ENCODE measurements at regions not wholly inside any gene's neighbourhood (a gene's known extent, or its start where the extent isn't known, plus 50 kb on each side); places are given as distances from the start of the nearest gene placed in this dataset.

DNA sequence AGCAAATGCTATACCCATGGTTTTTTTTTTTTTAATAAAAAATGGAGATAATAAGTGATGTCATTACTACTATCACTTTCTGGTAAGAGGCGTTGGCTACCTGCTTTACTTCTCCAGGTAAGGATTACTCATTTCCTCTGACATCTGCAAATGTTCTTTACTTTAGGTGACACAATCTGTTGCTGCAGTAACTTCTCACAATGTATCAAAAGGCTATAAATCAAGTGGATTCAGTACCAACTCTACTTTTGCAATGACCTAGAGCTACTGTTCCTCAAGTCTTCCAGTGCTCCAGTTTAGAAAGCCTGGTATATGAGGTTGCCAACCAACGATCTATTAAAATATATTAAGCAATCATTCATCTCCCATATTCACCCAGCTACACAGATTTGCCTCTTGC, 129.1 kb downstream of the PLK2 start:
- TF ChIP-seq, protein P1, sequence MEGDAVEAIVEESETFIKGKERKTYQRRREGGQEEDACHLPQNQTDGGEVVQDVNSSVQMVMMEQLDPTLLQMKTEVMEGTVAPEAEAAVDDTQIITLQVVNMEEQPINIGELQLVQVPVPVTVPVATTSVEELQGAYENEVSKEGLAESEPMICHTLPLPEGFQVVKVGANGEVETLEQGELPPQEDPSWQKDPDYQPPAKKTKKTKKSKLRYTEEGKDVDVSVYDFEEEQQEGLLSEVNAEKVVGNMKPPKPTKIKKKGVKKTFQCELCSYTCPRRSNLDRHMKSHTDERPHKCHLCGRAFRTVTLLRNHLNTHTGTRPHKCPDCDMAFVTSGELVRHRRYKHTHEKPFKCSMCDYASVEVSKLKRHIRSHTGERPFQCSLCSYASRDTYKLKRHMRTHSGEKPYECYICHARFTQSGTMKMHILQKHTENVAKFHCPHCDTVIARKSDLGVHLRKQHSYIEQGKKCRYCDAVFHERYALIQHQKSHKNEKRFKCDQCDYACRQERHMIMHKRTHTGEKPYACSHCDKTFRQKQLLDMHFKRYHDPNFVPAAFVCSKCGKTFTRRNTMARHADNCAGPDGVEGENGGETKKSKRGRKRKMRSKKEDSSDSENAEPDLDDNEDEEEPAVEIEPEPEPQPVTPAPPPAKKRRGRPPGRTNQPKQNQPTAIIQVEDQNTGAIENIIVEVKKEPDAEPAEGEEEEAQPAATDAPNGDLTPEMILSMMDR (IDR thresholded peaks at IDR 0.05; ENCODE audit: insufficient read depth, low read depth, low read length) = no peak
- no peak overlapping the region for H3K4me3 ChIP-seq (ENCODE audit: low read depth, low read length)
- DNase-seq (ENCODE audit: low read depth) = no peak

DNA sequence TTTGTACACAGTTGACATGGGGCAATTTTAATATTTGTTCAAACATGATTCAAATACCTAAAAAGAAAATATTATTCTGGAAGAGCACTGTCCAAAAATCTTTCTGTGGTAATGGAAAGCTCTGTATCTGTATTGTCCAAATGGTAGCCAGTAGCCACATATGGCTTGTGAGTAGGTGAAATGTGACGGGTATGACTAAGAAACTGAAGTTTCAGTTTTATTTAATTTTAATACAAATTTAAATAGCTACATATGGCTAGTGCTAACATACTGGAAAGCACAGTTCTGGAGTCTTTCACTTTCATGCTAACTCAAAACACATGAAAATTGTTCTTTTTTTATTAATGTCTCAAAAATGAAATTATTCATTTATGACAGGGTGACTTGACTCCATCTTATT, 132.6 kb downstream of the PLK2 start:
- no peak overlapping the region for H3K4me3 ChIP-seq (ENCODE audit: low read depth, low read length)
- DNase-seq (ENCODE audit: low read depth) = no peak
- TF ChIP-seq, protein P1 (IDR thresholded peaks at IDR 0.05; ENCODE audit: insufficient read depth, low read depth, low read length) = no peak

GRCh38 chr5:58326022-58326421, 133.9 kb downstream of the PLK2 start:
- no peak for DNase-seq (ENCODE audit: low read depth)
- H3K4me3 ChIP-seq (ENCODE audit: low read depth, low read length) = no peak overlapping the region
- TF ChIP-seq, protein P1 (IDR thresholded peaks at IDR 0.05; ENCODE audit: insufficient read depth, low read depth, low read length) = no peak

- no peak overlapping the region for H3K4me3 ChIP-seq (ENCODE audit: low read depth, low read length)
- TF ChIP-seq, protein P1 (IDR thresholded peaks at IDR 0.05; ENCODE audit: insufficient read depth, low read depth, low read length) = no peak
- no peak for DNase-seq (ENCODE audit: low read depth)
Measured at GRCh38 chr5:58322453-58322852, 137.4 kb downstream of the PLK2 start.

DNA sequence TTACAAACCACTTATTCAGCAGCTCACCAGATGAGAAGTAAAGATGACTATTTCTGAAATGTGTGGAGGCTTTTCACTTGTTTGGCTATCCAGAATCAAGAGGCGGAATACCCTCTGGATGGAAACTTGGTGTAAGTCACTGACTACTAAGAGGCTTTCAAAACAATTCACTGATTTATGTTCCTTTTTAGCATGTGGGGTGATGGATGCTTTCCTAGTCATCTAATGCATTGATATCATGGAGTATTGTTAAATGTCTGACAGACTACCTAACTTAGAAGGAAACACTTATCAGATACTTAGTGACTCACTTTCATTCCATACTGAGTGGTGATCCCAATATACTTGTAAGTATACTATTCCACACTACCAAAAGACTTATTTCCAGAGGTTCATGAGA, 141.4 kb downstream of the PLK2 start:
- TF ChIP-seq, protein P1 (IDR thresholded peaks at IDR 0.05; ENCODE audit: insufficient read depth, low read depth, low read length) = no peak
- DNase-seq (ENCODE audit: low read depth) = peak; percentile 20
- H3K4me3 ChIP-seq (ENCODE audit: low read depth, low read length) = no peak overlapping the region

DNA sequence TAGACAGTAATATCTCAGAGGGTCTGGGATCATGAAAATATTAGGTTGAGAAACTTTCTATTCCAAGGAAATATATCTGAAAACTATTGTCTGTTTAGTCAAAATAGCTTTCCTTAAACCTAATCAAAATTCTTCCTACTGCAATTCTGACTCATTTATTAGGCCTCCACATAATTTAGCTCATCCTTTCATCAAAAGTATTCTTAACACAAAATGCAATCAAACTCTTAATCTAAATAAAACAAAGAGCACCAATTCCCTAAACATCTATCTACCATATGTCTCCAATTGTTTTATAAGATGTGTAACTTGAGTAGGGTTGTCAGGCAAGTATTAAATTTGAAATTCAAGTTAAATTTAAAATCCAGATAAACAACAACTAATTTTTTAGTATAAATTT, 142.1 kb downstream of the PLK2 start:
- no peak overlapping the region for H3K4me3 ChIP-seq (ENCODE audit: low read depth, low read length)
- no peak for DNase-seq (ENCODE audit: low read depth)
- TF ChIP-seq, protein P1 (IDR thresholded peaks at IDR 0.05; ENCODE audit: insufficient read depth, low read depth, low read length) = no peak

DNA sequence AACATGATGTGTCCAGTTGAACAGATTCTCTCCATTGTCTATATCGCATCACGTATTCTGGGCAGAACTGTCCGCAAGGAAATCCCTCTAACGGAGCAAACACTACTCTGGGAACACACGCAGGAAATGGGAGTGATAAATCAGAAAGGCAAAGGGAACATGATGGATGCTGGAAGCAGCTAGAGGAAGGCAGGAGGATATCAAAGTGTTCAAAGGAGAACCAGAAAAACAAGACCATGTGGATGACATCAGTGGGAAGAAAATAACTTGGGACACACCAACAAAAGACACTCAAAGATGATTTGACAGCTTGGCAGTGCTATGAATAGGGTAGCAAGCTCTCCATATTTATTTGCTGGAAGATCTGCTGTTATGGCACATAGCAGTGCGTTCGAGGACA, 142.9 kb downstream of the PLK2 start:
- no peak for DNase-seq (ENCODE audit: low read depth)
- H3K4me3 ChIP-seq (ENCODE audit: low read depth, low read length) = no peak overlapping the region
- TF ChIP-seq, protein P1 (IDR thresholded peaks at IDR 0.05; ENCODE audit: insufficient read depth, low read depth, low read length) = no peak
